ENCODE measurements at regions not wholly inside any gene's neighbourhood (a gene's known extent, or its start where the extent isn't known, plus 50 kb on each side); places are given as distances from the start of the nearest gene placed in this dataset.

DNA sequence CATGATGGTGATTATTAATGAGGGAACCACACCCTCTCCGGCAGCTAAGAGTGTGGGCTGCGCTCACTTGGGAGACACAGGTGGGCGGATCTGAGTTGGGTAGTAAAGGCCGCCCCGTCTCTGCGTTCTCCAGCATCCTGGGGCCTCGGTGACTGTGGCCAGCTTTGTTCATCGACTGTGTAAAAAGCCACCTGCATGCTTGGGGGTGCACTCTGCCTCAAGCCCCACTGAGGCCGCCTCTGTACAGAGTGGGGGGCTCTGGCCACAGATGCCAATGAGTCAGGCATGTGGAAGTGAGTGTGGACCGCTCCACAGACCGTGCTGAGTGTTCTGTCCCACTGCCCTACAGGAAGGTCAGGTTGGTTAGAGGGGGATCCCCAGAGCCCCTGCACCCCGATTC, 192.7 kb downstream of the SHANK2 start:
- TF ChIP-seq ATF2 (tag by site-specific recombination; IDR thresholded peaks at IDR 0.05; ENCODE audit: low read depth) (no peak), ZNF184 (tag by site-specific recombination; IDR thresholded peaks at IDR 0.05) (no peak), ZFP3 (tag by site-specific recombination; IDR thresholded peaks at IDR 0.05; ENCODE audit: low read depth) (no peak), ZNF114 (tag by site-specific recombination; IDR thresholded peaks at IDR 0.05) (no peak), ZNF561 (tag by site-specific recombination; IDR thresholded peaks at IDR 0.05; ENCODE audit: borderline replicate concordance) (no peak), ZNF549 (tag by site-specific recombination; IDR thresholded peaks at IDR 0.05) (no peak), ZNF16 (tag by site-specific recombination; IDR thresholded peaks at IDR 0.05; ENCODE audit: low read depth) (no peak), ZNF138 (tag by site-specific recombination; IDR thresholded peaks at IDR 0.05; ENCODE audit: borderline replicate concordance) (no peak), PBX3 (CRISPR knock-in tag; IDR thresholded peaks at IDR 0.05) (no peak)
- TF ChIP-seq, protein P1, sequence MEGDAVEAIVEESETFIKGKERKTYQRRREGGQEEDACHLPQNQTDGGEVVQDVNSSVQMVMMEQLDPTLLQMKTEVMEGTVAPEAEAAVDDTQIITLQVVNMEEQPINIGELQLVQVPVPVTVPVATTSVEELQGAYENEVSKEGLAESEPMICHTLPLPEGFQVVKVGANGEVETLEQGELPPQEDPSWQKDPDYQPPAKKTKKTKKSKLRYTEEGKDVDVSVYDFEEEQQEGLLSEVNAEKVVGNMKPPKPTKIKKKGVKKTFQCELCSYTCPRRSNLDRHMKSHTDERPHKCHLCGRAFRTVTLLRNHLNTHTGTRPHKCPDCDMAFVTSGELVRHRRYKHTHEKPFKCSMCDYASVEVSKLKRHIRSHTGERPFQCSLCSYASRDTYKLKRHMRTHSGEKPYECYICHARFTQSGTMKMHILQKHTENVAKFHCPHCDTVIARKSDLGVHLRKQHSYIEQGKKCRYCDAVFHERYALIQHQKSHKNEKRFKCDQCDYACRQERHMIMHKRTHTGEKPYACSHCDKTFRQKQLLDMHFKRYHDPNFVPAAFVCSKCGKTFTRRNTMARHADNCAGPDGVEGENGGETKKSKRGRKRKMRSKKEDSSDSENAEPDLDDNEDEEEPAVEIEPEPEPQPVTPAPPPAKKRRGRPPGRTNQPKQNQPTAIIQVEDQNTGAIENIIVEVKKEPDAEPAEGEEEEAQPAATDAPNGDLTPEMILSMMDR (tag by site-specific recombination; IDR thresholded peaks at IDR 0.05), result no peak

All from HEK293 (cell line).